ENCODE measurements at regions not wholly inside any gene's neighbourhood (a gene's known extent, or its start where the extent isn't known, plus 50 kb on each side); places are given as distances from the start of the nearest gene placed in this dataset.

- TF ChIP-seq SNAPC4 (CRISPR knock-in tag; IDR thresholded peaks at IDR 0.05) (no peak), ATRX (CRISPR knock-in tag; IDR thresholded peaks at IDR 0.05; ENCODE audit: borderline replicate concordance) (no peak), ZNF747 (CRISPR knock-in tag; IDR thresholded peaks at IDR 0.05; ENCODE audit: borderline replicate concordance) (no peak), SMARCE1 (IDR thresholded peaks at IDR 0.05; ENCODE audit: borderline replicate concordance) (no peak), SIN3B (IDR thresholded peaks at IDR 0.05; ENCODE audit: low read length) (no peak), ZNF576 (CRISPR knock-in tag; IDR thresholded peaks at IDR 0.05) (no peak), ZSCAN29 (CRISPR knock-in tag; conservative IDR thresholded peaks at IDR 0.05) (no peak), MED13 (CRISPR knock-in tag; IDR thresholded peaks at IDR 0.05) (no peak), ZSCAN20 (CRISPR knock-in tag; IDR thresholded peaks at IDR 0.05; ENCODE audit: borderline replicate concordance) (no peak), KDM3A (CRISPR knock-in tag; IDR thresholded peaks at IDR 0.05; ENCODE audit: low read depth) (no peak), RELA (CRISPR knock-in tag; IDR thresholded peaks at IDR 0.05) (no peak)
- TF ChIP-seq, protein P1, sequence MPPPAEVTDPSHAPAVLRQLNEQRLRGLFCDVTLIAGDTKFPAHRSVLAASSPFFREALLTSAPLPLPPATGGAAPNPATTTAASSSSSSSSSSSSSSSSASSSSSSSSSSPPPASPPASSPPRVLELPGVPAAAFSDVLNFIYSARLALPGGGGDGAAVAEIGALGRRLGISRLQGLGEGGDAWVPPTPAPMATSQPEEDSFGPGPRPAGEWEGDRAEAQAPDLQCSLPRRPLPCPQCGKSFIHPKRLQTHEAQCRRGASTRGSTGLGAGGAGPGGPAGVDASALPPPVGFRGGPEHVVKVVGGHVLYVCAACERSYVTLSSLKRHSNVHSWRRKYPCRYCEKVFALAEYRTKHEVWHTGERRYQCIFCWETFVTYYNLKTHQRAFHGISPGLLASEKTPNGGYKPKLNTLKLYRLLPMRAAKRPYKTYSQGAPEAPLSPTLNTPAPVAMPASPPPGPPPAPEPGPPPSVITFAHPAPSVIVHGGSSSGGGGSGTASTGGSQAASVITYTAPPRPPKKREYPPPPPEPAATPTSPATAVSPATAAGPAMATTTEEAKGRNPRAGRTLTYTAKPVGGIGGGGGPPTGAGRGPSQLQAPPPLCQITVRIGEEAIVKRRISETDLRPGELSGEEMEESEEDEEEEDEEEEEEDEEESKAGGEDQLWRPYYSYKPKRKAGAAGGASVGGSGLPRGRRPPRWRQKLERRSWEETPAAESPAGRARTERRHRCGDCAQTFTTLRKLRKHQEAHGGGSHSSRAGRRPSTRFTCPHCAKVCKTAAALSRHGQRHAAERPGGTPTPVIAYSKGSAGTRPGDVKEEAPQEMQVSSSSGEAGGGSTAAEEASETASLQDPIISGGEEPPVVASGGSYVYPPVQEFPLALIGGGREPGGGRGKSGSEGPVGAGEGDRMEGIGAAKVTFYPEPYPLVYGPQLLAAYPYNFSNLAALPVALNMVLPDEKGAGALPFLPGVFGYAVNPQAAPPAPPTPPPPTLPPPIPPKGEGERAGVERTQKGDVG (CRISPR knock-in tag; IDR thresholded peaks at IDR 0.05; ENCODE audit: borderline replicate concordance): no peak
Observed at GRCh38 chr13:86714495-86714894, 915.3 kb upstream of the SLITRK6 start (continued).

Data from HepG2 (cell line).